NCI-H187 treated with DMSO at 0.1 percent for 48 hours (cell line): ENCODE measurements at regions not wholly inside any gene's neighbourhood (a gene's known extent, or its start where the extent isn't known, plus 50 kb on each side); places are given as distances from the start of the nearest gene placed in this dataset.

ENCODE experiments used
- DNase-seq: peaks from one replicate; lab custom pipeline; 2025; lab: John Stamatoyannopoulos, UW

DNA sequence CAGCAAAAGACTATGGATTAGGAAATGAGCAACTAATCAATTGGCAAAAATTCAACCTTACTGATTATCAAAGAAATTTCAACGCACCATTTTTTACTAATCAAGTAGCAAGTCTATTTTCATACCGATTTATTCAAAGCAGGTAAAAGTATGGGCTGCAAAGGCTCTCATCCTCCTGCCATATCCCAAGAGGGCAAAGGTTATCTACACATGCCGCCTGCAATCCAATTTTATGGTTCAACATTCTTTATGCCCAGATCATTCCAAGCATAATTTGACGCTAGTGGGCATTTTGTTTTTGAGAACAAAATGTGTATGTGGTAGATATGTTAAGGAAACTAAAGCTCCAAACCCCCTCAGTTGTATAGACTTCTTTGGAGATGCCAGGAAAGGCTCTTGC lies 270.6 kb downstream of the MAF start:
- no peak for DNase-seq

DNA sequence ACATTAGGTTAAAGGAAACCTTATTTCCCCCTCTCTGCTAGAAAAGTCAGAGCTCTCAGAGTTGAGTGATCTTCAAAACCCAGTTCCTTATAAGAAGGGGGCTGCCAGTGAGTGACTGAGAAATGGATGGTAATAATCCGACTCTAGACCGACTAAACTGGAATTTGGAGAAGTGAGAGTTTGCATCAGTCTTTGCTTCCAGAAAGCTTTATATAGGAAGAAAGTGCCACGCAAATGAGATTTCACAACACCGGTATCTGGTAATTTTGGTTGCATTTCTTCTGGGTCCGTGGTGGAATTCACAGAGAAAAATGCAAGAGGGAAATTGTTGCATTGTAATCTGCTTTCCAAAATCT lies 271.4 kb downstream of the MAF start:
- no peak for DNase-seq

DNA sequence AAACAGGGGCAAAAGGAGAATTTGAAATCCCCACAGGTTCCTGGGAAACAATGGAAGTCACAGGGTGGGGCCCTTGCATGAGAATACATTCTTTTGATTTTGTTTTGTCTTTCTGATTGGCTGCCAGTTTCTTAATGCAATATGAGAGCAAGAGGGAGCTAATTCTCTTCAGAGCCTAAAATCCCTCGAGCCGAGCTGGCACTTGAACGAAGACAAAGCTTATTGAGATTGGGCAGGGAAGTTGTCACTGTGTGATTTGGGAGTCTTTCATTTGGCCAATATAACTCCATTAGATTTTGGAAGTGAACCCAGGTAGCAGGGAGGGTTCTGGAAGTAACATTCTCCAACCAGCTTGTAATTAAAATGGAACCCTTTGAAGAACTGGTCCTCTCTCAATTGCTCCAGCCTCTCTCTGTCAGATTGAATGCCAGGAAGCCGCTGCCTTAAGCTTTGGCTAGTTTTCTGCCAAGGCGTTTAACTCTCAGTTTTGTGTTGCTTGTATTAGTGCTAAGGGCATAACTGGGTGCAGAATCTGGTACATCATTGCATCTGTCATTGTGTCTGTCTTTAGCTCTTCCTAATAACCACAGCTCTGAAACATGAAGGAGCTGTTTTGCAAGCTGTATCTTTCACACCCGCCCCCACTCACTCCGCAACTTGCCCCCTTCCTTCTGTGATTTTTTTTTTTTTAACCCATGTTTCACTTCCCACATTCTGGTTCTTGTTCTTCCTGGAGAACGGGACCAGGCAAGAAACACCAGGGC lies 272.0 kb downstream of the MAF start:
- DNase-seq = no peak

DNA sequence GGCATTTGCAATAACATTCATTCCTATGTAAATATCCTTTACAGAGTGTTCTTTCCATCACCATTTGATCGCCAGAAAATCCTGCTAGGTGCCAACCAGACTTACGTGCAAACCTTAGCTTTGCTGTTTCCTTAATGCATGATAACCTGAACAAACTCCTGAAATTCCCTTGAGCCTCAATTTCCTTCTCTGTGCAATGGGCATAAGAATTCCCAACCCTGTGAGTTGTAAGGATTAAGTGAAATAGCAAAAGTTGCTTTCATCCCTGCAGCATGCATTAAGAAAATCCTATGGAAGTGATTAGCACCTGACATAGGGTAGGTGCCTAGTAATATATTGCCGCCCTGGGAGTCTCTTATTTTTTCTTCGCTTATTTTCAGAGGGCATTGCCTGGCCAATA lies 272.7 kb downstream of the MAF start:
- no peak for DNase-seq

DNA sequence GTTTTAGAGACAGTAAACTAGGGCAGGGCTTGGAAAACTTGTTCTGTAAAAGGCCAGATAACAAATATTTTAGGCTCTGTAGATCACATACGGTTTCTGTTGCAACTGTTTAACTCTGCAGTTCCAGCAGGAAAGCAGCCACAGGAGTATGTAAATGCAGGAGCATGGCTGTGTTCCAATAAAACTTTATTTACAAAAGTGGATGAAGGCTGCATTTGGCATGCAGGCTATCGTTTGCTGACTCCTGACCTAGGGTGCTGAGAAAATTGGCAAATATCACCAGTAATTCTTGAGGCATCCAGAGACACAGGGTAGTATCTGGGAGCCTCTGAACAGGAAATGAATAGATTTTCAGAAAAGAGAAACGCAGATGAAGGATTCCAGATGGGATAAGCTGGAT lies 274.0 kb downstream of the MAF start:
- no peak for DNase-seq

DNA sequence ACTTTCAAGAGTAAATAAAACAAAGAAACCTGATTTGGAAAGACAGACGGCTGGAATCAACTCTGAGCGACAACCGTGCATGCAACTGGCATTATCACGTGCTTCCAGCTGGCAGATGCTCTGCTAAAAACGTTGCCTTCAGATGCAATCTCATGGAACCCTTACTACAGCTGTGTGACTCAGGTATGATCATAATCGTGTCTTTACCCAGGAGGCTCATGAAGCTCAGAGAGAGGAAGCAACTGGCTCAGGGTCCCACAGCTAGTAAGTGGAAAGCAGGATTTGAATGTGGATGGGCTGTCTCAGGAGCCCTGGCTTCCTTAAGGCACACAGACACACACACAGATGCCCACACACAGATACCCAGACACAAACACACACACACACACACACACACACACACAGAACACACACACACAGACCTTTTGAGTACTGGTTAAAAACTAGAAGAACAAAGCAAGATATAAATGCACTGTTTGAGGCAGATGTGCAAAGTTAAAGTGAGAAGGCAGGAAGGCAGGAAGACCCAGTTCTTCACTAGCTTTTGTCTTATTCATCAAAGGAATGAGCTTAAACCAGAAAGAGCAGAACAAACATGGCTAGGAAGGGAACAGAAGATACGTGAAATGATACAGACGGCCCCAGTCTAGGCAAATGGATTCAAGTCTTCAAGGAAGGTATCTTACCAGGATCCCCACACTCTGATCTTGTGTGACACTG lies 275.2 kb downstream of the MAF start:
- no peak for DNase-seq

DNA sequence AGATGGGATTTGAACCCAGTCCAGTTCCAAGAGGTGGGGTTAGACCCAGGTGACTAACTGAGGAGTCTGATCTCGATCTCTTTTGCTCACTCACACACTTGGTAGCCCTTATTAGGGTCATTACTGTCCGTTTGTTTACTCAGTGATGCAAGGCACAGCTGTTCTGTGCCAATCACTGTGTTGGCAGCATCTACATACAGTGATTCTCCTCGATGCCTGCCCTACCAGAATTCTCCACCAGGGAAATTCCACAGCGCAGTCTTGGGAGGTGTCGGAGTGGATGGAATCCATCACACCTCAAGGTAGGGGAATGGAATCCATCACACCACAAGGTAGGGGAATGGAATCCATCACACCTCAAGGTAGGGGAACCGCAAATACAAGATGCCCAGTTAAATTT lies 279.6 kb downstream of the MAF start:
- no peak for DNase-seq

DNA sequence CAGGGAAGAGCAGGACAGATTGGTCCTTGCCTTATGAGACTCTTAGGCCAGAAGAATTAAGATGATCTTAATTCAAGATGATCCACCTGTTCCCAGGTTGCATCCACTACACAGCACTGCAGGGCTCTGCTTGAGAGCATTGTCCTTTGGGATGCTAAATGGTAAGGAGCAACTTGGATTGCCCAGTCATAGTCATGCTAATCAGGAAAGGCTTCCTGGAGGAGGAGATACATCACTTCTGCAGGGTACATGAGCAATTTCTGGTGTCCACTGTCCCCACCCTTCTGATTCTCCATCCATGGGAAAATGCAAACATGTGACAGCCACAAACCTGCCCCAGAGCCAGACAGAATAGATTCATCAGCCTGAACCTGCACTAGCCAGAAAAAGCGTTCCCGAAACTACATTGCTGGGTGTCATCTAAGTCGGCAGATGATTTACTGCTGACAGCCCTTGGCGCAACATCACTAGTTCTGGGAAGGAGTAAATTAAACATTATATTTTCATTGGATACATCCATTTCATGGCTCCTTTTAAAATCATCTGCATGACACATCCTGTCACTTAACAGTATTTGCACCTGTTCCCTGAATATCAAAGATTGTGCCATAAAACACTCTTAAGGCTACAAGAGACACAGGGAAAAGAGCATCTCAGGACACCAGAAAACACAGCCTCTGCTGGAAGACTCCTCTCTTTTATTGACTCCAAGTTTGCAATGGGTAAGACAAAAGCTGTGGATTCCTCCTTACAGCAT lies 282.2 kb downstream of the MAF start:
- DNase-seq = peak; percentile 57

DNA sequence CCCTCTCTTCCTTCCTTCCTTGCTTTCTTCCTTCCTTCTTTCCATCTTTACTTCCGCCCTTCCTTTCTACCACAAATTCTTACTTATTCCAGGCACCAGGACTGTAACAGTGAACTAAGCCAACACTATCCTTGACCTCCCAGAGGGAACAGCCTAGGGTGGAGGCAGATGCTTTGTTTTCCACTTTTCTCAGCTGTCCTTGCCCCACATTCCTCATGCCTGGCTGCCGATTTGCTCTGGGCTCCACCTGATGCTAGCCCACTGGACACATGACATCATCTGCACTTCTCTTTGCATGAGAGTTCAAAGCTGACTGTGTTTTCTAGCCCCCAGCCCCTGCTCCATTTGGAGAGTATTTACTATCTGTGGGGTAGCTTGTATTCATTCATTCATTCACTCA lies 283.0 kb downstream of the MAF start:
- DNase-seq = no peak

DNA sequence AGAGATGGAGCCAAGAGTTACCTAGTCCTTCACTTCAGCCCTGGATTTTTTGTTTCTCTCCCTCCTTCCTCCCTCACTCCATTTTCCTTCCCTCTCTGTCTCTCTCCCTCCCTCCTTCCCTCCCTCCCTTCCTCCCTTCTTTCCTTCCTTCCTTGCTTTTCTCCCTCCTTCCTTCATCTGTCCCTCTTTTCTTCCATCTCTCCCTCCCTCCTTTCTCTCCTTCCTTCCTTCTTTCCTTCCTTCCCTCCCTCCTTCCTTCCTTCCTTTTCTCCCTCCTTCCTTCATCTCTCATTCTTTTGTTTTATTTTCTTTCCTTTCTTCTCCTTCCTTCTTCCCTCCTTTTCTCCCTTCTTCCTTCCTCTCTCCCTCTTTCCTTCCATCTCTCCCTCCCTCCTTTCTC lies 283.5 kb downstream of the MAF start:
- no peak for DNase-seq

DNA sequence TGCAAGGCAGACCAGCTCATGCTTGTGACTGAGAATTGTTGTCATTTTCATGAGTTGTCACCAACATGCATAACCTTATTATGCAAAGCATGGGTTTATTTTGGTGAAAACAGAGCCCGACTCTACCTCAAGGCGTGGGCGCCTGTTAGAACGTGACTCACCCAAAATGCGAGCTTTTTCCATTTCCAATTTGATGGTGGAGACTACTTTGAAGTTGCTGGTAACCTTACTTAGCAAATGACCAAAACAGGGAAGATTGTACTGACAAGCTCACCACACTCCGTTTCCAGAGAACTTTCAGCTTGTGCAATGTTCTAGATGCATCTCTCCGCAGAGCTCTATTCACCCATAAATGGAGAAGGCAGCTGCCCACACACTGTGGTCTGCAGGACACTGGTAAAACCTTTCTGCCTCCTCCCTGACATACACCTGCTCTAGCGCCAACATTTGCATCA lies 284.5 kb downstream of the MAF start:
- no peak for DNase-seq

DNA sequence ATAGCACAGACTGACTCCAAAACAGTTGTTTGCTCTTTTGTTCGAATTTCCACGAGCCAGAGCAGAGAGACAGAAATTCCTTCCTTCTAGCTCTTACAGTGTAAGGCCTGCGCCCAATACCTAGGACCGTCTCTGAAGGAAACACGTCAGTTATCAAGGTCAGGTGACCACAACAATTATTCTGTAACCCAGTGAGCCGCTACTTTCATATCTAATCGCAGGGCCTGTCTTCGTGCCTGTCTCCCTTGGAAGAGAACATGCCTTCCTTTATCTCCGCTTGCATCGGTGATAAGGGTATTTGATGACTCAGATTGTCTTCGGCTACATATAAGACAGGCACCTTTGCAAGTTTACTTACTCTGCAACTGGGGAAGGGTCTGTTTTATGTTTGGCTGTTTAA lies 288.0 kb downstream of the MAF start:
- no peak for DNase-seq

DNA sequence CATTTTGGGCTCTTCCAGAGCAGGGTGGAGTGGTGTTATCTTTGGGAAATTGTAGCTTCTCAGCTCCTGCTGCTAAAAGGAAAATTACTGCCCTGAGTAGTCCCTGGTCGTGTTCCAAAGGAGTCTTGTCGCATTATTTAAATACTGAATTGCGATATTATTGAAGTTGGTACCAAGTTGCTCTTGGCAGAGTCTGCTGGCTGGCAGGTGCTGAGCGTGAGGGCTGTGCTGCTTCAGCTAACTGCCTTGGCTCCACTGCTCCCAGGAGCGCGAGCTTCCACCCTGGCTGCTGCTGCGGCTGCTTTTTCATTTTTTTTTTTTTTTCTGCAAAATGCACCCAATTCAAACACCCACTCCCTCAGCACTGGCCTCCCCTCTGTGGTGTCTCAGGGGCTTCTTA lies 289.8 kb downstream of the MAF start:
- no peak for DNase-seq

DNA sequence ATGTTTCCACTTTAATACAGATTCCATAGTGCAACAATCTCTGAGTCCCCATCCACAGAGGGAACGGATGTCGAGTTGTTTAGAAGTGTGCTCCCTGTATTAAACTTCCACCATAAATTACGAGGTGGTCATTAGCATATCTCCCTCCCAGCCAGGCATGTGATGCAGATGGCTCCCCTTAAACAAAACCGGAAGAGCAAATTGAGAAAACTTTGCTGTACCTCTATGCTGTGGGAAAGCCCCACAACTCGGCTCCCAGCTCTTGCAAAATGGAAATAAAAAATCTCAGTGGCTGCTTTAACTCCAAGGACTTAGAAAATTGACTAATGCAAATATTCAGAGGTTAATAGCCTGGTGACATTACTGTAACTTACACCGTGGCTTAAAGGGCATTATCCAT lies 290.9 kb downstream of the MAF start:
- DNase-seq = no peak

DNA sequence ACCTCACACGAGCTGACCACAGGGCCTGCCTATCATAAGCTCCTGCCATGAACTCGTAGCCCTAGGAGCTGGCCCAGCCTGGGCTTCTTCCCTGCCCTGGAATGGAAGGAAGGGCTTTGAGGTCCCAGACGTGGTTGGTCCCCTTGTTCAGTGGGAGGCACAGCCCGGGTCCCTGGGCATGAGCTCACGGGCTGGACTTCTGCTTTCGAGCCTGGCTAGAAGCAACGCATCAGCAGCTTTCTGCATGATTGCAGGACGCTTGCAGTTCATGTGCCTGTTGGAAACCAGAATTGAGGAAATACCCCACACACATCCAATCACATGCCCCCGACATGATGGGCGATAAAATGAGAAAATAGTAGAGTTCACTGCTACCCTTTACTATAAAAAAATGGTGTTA lies 293.3 kb downstream of the MAF start:
- DNase-seq = no peak

DNA sequence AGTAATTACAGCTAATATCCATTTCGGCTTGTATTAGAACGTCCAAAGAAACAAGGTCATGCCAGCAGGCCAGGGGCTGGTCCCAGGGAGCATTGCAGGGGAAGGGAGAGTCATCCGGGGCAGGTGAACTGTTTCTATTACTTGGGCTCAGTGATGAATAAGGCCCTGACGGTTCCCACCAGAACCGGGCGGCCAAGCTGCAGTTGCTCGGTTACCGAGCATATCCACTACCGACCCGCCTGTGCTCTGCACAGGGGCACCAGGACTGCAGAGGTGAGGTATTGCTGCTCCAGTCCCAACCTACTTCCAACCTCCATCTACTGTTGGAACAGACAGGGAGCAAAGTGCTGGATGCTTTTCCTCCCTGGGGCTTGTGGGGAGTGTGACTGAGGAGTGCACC lies 295.5 kb downstream of the MAF start:
- no peak for DNase-seq

DNA sequence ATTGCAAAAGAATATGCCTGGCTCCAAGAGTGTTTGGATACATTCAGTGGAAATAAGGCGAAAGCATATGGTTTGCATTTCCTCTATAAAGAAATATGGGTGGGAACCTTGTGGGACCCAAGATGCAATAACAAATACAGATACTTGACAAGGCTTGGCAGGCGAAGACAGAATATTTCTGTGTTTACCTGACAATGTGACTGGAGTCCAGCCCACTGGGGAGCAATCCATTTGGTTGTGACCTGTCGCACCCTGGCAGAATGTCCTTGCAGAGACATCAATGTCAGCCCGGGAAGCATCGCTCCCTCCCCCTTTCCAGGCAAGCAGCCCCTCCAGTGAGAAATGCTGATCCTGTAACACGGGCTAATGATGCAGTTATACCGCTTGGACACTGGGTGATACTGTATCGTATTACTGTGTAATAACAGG lies 296.6 kb downstream of the MAF start:
- DNase-seq = no peak

DNA sequence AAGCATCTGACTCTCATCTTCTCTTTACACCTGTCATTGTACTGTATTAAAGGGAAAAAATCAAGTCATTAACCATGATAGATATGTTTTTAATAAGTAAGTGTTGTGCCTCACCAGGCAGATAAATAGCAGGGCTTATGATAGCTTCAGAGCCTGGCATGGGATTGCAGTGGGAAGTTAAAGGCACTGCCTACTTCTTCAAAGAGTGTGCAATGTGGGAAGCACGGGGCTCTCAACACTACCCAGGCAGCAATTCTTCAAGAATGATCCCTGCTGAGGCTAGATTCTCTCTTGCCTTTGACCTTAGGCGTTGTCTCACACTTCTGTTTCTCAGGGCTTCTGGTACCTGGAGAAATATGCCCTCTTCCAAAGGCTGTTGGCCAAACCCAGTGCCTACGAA lies 297.3 kb downstream of the MAF start:
- no peak for DNase-seq

DNA sequence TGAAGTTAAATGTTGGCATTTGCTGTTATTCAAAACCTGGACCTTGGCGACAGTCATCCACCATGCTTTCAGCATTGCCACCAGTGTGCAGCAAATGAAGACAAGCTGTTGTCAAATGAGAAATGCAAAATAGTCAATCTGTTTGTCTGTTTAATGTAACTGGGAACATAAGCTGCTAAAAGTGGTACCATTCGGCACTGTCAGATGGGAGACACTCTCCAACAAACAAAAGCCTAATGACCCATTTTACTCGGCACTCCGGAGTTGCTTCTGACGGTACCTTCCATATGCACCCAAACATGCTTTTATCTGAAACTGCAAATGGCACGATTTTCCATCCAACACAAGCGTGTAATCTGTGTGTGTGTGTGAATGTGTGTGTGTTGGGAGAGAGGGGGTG lies 297.8 kb downstream of the MAF start:
- DNase-seq = no peak

DNA sequence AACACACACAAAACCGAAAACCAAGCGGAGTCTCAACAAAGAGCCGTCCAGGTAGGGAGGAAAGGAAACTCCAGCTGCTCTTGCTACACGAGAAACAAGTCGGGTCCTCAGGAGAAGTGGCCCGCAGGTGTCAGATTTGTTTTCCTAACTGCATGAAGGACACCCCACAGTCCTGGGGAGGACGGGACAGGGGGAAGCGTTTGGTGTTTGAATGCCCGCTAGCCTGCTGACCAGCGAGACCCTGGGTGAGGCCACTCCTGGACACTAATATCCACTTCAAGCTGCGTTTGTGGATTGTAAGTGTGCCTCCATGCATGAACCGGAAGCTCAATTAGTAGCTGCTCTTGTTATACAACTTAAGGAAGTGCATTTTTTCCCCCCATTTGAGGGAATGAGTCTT lies 299.5 kb downstream of the MAF start:
- DNase-seq = no peak

DNA sequence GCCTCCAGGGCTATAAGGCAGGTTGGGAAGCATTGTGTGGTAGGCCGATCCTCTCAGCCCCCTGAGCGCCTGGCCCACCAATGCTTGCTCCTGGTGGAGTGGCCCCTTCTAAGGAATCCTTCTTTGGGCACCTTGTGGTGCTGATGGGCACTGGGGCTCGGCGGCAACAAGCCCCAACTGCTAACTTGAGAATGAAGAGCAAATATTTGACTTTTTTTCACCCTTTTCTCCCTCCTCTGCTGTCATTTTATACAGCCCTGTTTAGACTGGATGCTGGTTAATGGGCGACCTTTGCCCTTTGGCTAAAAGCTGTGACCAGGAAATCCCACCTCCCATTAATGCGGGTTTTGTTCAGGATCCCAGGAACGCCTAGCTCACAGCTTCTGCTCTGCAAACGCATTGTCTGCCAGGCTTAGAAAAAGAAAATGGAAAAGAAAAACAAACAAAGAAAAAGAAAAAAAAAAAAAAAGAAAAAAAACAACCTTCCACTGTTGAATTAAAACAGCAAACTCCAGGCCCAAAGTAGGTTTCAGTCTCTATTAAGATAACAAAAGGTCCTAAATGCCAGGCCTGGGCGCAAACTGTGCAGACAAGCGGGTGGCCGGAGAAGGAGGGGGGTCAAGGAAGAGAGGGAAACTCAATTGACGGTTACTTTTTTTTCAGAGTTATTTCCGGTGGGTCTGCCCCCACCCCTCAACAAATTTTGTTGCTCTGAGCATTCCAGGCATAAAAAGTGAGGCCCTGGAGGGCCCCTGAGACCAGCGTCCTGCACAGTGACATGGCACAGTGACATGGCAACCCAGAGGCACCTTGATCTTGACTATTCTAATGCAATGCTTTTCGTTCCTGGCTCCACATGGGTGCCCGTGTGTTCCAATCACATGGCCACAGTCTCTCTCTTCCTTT lies 301.4 kb downstream of the MAF start:
- no peak for DNase-seq

DNA sequence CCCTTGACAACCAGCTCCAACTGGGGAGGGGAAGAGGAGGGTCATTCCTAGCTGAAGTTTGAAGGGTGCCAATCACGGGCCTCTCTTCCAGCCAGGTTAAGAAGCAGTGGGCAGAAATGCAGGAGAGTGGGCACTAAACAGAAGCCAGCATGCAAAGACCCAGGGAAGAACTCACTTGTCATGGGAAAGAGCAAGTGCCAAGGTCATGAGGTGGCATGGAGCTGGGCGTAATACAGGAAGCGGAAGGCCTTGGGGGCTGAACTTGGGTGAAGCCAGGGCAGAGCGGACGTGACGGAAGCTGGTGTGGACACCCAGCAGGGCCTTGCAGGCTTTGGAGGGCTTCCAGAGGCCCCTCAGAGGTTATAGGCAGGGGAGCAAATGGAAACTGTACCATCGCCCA lies 302.1 kb downstream of the MAF start:
- no peak for DNase-seq
